HepG2 (cell line): ENCODE measurements at regions not wholly inside any gene's neighbourhood (a gene's known extent, or its start where the extent isn't known, plus 50 kb on each side); places are given as distances from the start of the nearest gene placed in this dataset.

ENCODE experiments used
- ATAC-seq: fragments of 200-7000 bp; cut with Tn5 transposase; 3 replicates; pipeline ENCODE4 v1.9.1; 2020; ENCODE audit warnings: mild to moderate bottlenecking, moderate library complexity
- BruUV-seq: library from RNA; stranded (reverse); fragments of 400-500 nt; replicated peaks from 2 replicates; lab custom pipeline; 2021; lab: Mats Ljungman, UMichigan
- CTCF ChIA-PET: fragments of 300-600 bp; formaldehyde crosslinking; extraction: SDS; loops from one replicate; lab custom pipeline; 2021; ENCODE audit warnings: low total read pairs, inconsistent platforms, low intra/inter-chr PET ratio; lab: Yijun Ruan, JAX
- POLR2A ChIA-PET: fragments of 350-600 bp; sonication (Branson Sonifier 250); formaldehyde crosslinking; loops from one replicate; lab custom pipeline; 2020; ENCODE audit warnings: antibody characterized with exemption, inconsistent platforms; lab: Yijun Ruan, JAX
- DNase-seq: peaks from one replicate; pipeline ENCODE4 v3.0.0-alpha.2; 2015; ENCODE audit warnings: low spot score
- FAIRE-seq: peaks from 3 replicates; lab custom pipeline; 2011; peaks lifted over from hg19 to GRCh38; lab: Jason Lieb, UNC
- H2AFZ ChIP-seq: one replicate; pipeline ENCODE4 v1.6.1; 2011; ENCODE audit warnings: low read length, inconsistent platforms
- H3K27ac ChIP-seq: fragments of 300-600 bp; 3 replicates; pipeline ENCODE4 v1.8.0; 2011; ENCODE audit warnings: mixed run types, mild to moderate bottlenecking, mixed read lengths, low read length, inconsistent platforms; ENCODE audit not compliant: insufficient read depth; ENCODE audit errors: extremely low read length
- H3K27me3 ChIP-seq, 2 experiments: fragments of 200-600 bp in 1 of 2; 2 replicates in 1 of 2; 3 replicates in 1 of 2; pipeline versions ENCODE4 v1.6.0 to v1.8.0; 2011; ENCODE audit warnings: low read length in 2 of 2, mild to moderate bottlenecking in 2 of 2, moderate library complexity in 2 of 2, inconsistent platforms in 1 of 2; ENCODE audit not compliant: insufficient read depth in 2 of 2, control insufficient read depth in 1 of 2
- H3K36me3 ChIP-seq, 2 experiments: fragments of 200-600 bp in 1 of 2; replicated peaks in 1 of 2; 2 replicates in 1 of 2; 3 replicates in 1 of 2; pipeline versions ENCODE4 v1.5.1 to v1.8.0; 2011; ENCODE audit warnings: low read length in 2 of 2, inconsistent platforms in 1 of 2; ENCODE audit not compliant: insufficient read depth in 2 of 2, control insufficient read depth in 1 of 2
- H3K4me1 ChIP-seq: 2 replicates; pipeline ENCODE4 v1.5.1; 2012; ENCODE audit warnings: low read length, inconsistent platforms; ENCODE audit not compliant: insufficient read depth
- H3K4me2 ChIP-seq: 2 replicates; pipeline ENCODE4 v1.6.0; 2011; ENCODE audit warnings: low read depth, low read length, inconsistent platforms
- H3K4me3 ChIP-seq, 3 experiments: fragments of 200-600 bp in 1 of 3; sonication (generic), shearing (Covaris generic) in 1 of 3; replicated peaks in 1 of 3; 2 replicates each; pipeline ENCODE4 v1.5.1; 2011 to 2016; ENCODE audit warnings: low read length in 3 of 3, inconsistent platforms in 2 of 3, low read depth in 2 of 3, mild to moderate bottlenecking in 2 of 3, control low read depth in 1 of 3, mixed read lengths in 1 of 3; ENCODE audit not compliant: insufficient read depth in 1 of 3
- H3K79me2 ChIP-seq: one replicate; pipeline ENCODE4 v1.6.1; 2011; ENCODE audit warnings: low read length, inconsistent platforms; ENCODE audit not compliant: insufficient read depth
- H3K9ac ChIP-seq: 2 replicates; pipeline ENCODE4 v1.6.0; 2011; ENCODE audit warnings: mild to moderate bottlenecking, low read depth, low read length, inconsistent platforms; ENCODE audit not compliant: insufficient read depth
- H3K9me3 ChIP-seq: 2 replicates; pipeline ENCODE4 v1.5.1; 2012; ENCODE audit warnings: mild to moderate bottlenecking, low read length
- H4K20me1 ChIP-seq: 2 replicates; pipeline ENCODE4 v1.6.0; 2011; ENCODE audit warnings: inconsistent platforms, mild to moderate bottlenecking, low read length, moderate library complexity; ENCODE audit not compliant: insufficient read depth
- AKAP8 ChIP-seq: sonication (generic); formaldehyde crosslinking; IDR thresholded peaks from 2 replicates; pipeline ENCODE4 v1.5.1; 2020; ENCODE audit warnings: mild to moderate bottlenecking, missing genetic modification reagents
- KAT7 ChIP-seq: IDR thresholded peaks from 2 replicates; pipeline ENCODE4 v1.6.1; 2018; ENCODE audit warnings: borderline replicate concordance, missing compliant biosample characterization
- KDM5A ChIP-seq: fragments of 200-600 bp; sonication (generic); IDR thresholded peaks from 2 replicates; pipeline ENCODE4 v1.7.0; 2018; ENCODE audit warnings: antibody characterized with exemption, mild to moderate bottlenecking, low read length, borderline replicate concordance
- KLF16 ChIP-seq, 2 experiments: sonication (generic) in 1 of 2; formaldehyde crosslinking in 1 of 2; IDR thresholded peaks; 2 replicates each; pipeline versions ENCODE4 v1.6.1 to v1.8.0; 2016 to 2023; ENCODE audit warnings: missing genetic modification reagents in 2 of 2, missing compliant biosample characterization in 1 of 2
- MYC ChIP-seq: sonication (generic); formaldehyde crosslinking; IDR thresholded peaks from 2 replicates; pipeline ENCODE4 v1.9.0; 2021; ENCODE audit warnings: missing genetic modification reagents, borderline replicate concordance
- NFIB ChIP-seq: sonication (generic); formaldehyde crosslinking; IDR thresholded peaks from 2 replicates; pipeline ENCODE4 v1.9.0; 2021; ENCODE audit warnings: missing genetic modification reagents, mild to moderate bottlenecking, borderline replicate concordance
- PHF5A ChIP-seq: IDR thresholded peaks from one replicate; pipeline ENCODE4 v1.6.1; 2018; ENCODE audit warnings: low read depth, missing genetic modification reagents; ENCODE audit not compliant: unreplicated experiment
- PLRG1 ChIP-seq: fragments of 450-650 bp; conservative IDR thresholded peaks from 2 replicates; pipeline ENCODE4 v1.6.1; 2016
- THAP11 ChIP-seq: IDR thresholded peaks from 2 replicates; pipeline ENCODE4 v1.6.1; 2016; ENCODE audit warnings: missing biosample characterization, missing genetic modification reagents
- THYN1 ChIP-seq: sonication (generic); formaldehyde crosslinking; IDR thresholded peaks from 2 replicates; pipeline ENCODE4 v1.8.1; 2023; ENCODE audit warnings: low read depth, mild to moderate bottlenecking, moderate library complexity, missing genetic modification reagents, borderline replicate concordance
- ZFP82 ChIP-seq: sonication (generic); formaldehyde crosslinking; IDR thresholded peaks from 2 replicates; pipeline ENCODE4 v1.5.1; 2020; ENCODE audit warnings: mild to moderate bottlenecking, missing genetic modification reagents, borderline replicate concordance
- ZNF235 ChIP-seq: sonication (generic); formaldehyde crosslinking; IDR thresholded peaks from 2 replicates; pipeline ENCODE4 v1.8.1; 2023; ENCODE audit warnings: mild to moderate bottlenecking, missing genetic modification reagents, borderline replicate concordance
- ZNF510 ChIP-seq: sonication (generic); formaldehyde crosslinking; IDR thresholded peaks from 2 replicates; pipeline ENCODE4 v1.4.0; 2020; ENCODE audit warnings: low read depth, mild to moderate bottlenecking, missing genetic modification reagents
- ZNF569 ChIP-seq: sonication (generic); formaldehyde crosslinking; IDR thresholded peaks from 2 replicates; pipeline ENCODE4 v1.5.0; 2020; ENCODE audit warnings: mild to moderate bottlenecking, missing genetic modification reagents, moderate library complexity, borderline replicate concordance
- ZNF572 ChIP-seq: sonication (generic); formaldehyde crosslinking; IDR thresholded peaks from 2 replicates; pipeline ENCODE4 v1.5.1; 2020; ENCODE audit warnings: mild to moderate bottlenecking, missing genetic modification reagents
- ZNF776 ChIP-seq: sonication (generic); formaldehyde crosslinking; IDR thresholded peaks from 2 replicates; pipeline ENCODE4 v1.4.0; 2020; ENCODE audit warnings: mild to moderate bottlenecking, missing genetic modification reagents
- WGBS: methylation state at CpG from one replicate; pipeline ENCODE4 v1.1.6; 2017; ENCODE audit warnings: low lambda C conversion rate; 5-methylcytosine and 5-hydroxymethylcytosine counted together
- in situ Hi-C: cut with HindIII; loops from 2 replicates; pipeline ENCODE4 v1.10.0; 2017; ENCODE audit warnings: low pct_unique_long_range_greater_than_20kb; ENCODE audit not compliant: extremely low pct_ligation_motif_present
- intact Hi-C: fragments of 100-400 bp; cut with micrococcal nuclease; formaldehyde crosslinking; loops from one replicate; pipeline ENCODE4 v1.10.0; 2022; ENCODE audit not compliant: unreplicated experiment

DNA sequence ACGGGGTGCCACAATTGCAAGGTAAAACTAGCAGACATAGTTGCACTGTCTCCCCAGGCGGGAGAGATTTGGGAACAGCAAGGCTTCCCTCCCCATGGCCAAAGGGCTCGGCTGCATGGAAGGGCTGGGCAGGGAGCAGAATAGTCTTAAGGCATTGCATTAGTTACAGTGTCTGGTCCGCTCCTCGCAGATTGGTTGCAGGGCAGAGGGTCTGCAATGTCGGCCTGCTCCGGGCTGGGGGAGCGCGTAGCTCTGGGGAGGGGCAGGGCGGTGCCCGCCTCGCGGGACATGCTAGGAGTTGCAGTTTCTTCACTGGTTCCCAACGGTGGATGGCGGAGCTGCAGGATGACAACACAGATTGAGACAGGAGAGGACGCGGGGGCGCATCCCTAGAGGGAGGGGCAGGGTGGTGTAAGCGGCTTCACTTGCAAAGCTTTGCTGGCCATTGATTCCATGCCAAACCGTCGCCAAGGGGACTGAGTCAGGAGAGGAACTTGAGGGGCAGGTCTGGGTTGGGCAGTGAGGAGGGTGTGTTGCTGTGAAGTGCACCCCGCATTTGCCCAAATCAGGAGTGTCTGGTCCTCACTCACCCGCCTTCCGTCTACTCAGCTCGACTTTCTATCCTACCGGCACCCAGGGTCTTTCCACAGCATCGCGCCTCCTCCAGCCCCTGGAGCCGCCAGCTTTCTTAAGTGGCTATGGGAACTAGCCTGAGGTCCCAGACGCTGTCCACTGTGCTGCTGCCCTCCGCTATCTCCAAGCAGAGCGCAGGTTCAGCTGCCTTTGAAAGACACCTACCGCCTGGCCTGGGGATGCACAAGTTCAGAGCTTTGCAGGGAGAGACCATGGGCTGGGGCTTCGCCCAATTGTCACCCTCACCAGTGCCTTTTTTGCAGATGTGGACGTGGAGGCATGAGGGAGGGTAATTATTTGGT, 1748.9 kb downstream of the TP53TG3F start:
- H2AFZ ChIP-seq: no peak overlapping the region

DNA sequence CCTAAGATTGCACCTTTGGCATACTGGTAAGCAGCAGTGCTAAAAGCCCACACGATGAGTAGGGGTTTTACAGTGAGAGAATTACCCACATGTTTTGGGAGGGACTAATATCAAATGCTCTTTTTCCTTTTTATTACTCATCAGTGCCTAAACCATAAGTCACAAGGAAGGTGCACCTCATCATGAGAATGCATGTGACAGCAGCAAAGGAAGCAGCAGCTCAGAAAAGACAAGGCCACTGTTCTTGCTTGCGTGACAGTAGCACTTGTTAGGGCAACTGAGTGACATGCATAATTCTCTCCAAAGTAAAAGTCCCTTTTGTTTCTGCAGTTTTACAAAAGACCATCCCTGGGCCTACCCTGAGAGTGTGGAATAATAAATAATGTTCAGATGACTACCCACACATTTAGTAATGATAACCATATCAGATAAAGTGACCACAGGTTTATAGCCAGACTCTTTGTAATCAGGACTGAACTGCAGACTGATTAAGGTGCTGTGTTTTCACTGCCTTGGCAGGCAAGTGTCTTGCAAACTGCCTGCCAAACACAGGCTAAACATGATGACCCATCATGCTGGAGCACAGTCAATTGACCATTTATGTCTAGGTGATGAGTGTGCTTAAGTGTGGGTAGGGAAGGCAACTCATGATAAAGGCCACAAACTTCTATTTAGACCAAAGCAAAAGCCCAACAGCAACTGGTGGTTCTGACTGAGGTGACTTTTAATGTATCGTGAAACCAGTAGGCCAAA, 1751.4 kb downstream of the TP53TG3F start:
- WGBS: 21% methylated on average over 3 of the region's 3 CpGs
- in situ Hi-C loops: no loop called here
- Histone ChIP-seq H3K4me1 (no peaks in the 10 kb centered on the region), H3K27me3 (no peaks in the 10 kb centered on the region), H3K27ac (no peak overlapping the region), H3K9ac (no peak overlapping the region), H2AFZ (no peak overlapping the region), H3K4me3 (no peak overlapping the region), H4K20me1 (no peaks in the 10 kb centered on the region), H3K4me2 (no peak overlapping the region), H3K79me2 (no peaks in the 10 kb centered on the region), H3K36me3 (no peaks in the 10 kb centered on the region), H3K9me3 (peaks cover 67% of the 10 kb centered on the region)
- intact Hi-C loops: no loop called here
- POLR2A ChIA-PET: no interaction called here
- CTCF ChIA-PET: no interaction called here
- ATAC-seq (no peak), FAIRE-seq (no peak), DNase-seq (no peak)
- BruUV-seq: no TSS peak
- TF ChIP-seq KDM5A (no peak), KLF16 (CRISPR knock-in tag; IDR thresholded peaks at IDR 0.05) (no peak), ZNF510 (no peak), THYN1 (CRISPR knock-in tag) (no peak), ZNF569 (CRISPR knock-in tag) (no peak), THAP11 (CRISPR knock-in tag) (no peak)

More for the DNA sequence above, 1748.9 kb downstream of the TP53TG3F start:
- H3K9ac ChIP-seq: no peak overlapping the region
- no peaks in the 10 kb centered on the region for H3K27me3 ChIP-seq
- ATAC-seq (no peak), DNase-seq (no peak), FAIRE-seq (no peak)
- H3K27ac ChIP-seq: no peak overlapping the region
- no peaks in the 10 kb centered on the region for H3K79me2 ChIP-seq
- in situ Hi-C loops (no loop called here), intact Hi-C loops (no loop called here)
- H4K20me1 ChIP-seq: no peaks in the 10 kb centered on the region
- ChIA-PET POLR2A (no interaction called here), CTCF (no interaction called here)
- H3K4me2 ChIP-seq: no peak overlapping the region
- no peak overlapping the region for H3K4me3 ChIP-seq
- no peak for TF ChIP-seq ZNF235 (CRISPR knock-in tag)
- no peak for TF ChIP-seq ZNF776 (CRISPR knock-in tag)
- TF ChIP-seq AKAP8 (CRISPR knock-in tag): no peak
- TF ChIP-seq NFIB (CRISPR knock-in tag): no peak
- TF ChIP-seq ZNF572 (CRISPR knock-in tag): no peak
- no peak for TF ChIP-seq PHF5A (CRISPR knock-in tag)
- no peak for TF ChIP-seq ZFP82 (CRISPR knock-in tag)
- TF ChIP-seq PLRG1: no peak
- no peak for TF ChIP-seq KAT7
- TF ChIP-seq MYC (CRISPR knock-in tag): no peak
- no TSS peak for BruUV-seq
- H3K36me3 ChIP-seq: no peaks in the 10 kb centered on the region
- H3K9me3 ChIP-seq: peaks cover 57% of the 10 kb centered on the region
- WGBS: 60% methylated on average over 35 of the region's 35 CpGs
- H3K4me1 ChIP-seq: no peaks in the 10 kb centered on the region
